NCI-H2107 treated with DMSO at 0.1 percent for 48 hours (cell line): ENCODE measurements at regions not wholly inside any gene's neighbourhood (a gene's known extent, or its start where the extent isn't known, plus 50 kb on each side); places are given as distances from the start of the nearest gene placed in this dataset.

Experiments used
- DNase-seq: peaks from one replicate; lab custom pipeline; 2025; ENCODE audit not compliant: unreplicated experiment; lab: John Stamatoyannopoulos, UW

GRCh38 chr2:20111311-20112131, 60.1 kb upstream of the LAPTM4A start:
- DNase-seq, result no peak

- no peak for DNase-seq
Measured at GRCh38 chr2:20110876-20111275, 59.4 kb upstream of the LAPTM4A start.

- no peak for DNase-seq
Measured at GRCh38 chr2:20110383-20110782, 59.0 kb upstream of the LAPTM4A start.

- no peak for DNase-seq
Measured at GRCh38 chr2:20108655-20109396, 57.4 kb upstream of the LAPTM4A start.

- no peak for DNase-seq
Measured at GRCh38 chr2:20107776-20108175, 56.3 kb upstream of the LAPTM4A start.

GRCh38 chr2:20107352-20107751, 55.9 kb upstream of the LAPTM4A start:
- no peak for DNase-seq

GRCh38 chr2:20106746-20107145, 55.3 kb upstream of the LAPTM4A start:
- no peak for DNase-seq

- peak; percentile 22 for DNase-seq
Measured at GRCh38 chr2:20104900-20105545, 53.6 kb upstream of the LAPTM4A start.

GRCh38 chr2:20103530-20103929, 52.1 kb upstream of the LAPTM4A start:
- DNase-seq, result no peak
